ENCODE measurements at regions not wholly inside any gene's neighbourhood (a gene's known extent, or its start where the extent isn't known, plus 50 kb on each side); places are given as distances from the start of the nearest gene placed in this dataset.
"Not testable (repeated sequence)": the region's sequence is repeated elsewhere in the genome, so short reads cannot be mapped to it uniquely, and the experiment has no call there.

DNA sequence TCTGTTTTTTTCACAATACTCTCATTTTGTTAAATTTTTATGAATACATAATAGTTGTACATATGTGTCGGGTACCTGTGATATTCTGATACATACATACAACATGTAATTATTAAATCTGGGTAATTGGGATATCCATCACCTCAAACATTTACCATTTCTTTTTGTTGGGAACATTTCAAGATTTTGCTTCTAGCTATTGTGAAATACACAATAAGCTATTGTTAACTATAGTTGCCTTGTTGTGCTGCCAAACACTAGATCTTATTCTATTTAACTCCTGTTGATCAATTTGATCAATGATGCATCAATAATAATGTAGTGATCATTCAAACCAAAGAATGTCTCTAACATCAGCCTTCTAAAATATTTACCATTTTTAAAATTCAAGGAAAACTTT, 234.6 kb upstream of the NR5A2 start:
- DNase-seq (ENCODE audit: low spot score): no peak

DNA sequence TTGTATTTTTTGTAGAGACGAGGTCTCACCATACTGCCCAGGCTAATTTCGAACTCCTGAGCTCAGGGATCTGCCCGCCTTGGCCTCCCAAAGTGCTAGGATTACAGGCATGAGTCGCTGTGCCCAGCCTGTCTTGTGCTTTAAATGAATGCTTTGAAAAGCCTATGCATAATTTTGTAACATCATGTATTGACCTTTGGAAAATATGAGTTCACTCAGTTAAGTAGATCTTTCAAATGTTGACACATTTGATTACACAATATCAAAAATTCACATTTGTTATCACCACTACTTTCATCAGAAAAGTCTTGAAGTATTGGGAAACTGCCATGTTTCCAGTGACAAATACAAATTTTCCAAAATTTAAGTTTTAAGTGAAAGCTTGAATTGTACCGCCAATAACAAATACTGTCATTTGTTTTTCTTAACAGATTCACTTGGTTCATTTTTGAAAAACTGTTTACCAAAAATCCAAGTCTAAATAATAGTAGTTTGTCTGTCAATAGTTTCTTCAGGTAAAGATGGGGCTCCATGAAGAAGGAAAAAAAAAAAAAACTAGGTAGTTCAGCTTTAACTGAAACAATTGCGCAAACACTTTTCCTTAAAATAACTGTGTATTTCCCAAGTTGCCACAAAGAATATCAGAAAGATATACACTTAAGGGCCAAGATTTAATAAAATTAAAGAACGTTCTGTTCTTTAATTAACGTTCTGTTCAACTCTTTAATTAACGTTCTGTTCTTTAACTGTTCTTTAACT, 233.2 kb upstream of the NR5A2 start:
- DNase-seq (ENCODE audit: low spot score): no peak

DNA sequence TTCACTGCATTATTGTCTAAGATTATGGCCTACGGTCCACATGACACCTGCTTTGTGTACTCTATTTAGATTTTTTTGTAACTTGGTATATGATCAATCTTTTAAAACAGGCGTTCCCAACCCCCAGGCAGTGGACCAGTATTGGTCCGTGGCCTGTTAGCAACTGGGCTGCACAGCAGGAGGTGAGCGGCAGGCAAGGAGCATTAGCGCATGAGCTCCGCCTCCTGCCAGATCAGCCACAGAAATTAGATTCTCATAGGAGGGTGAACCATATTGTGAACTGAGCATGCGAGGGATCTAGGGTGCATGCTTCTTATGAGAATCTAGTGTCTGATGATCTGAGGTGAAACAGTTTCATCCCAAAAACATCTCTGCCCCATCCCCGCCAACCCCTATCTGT, 228.4 kb upstream of the NR5A2 start:
- no peak for DNase-seq (ENCODE audit: low spot score)

DNA sequence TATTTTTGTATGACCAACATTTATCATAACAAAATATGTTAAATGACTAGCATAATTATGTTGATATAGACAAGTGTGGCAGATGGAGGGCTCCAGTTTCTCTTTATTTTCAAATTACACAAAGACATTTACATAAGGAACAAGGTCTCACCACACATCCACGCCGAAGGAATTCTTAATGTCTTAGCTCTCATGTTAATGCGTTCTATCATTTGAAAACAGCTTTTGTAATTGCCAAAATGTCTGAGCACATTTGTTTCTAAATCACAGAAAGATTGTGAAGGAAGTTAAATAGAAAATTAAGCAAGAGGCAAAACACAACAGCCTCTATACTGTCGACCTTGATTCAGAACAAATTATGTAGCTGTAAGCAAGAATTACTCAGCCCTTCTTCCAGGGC, 223.0 kb upstream of the NR5A2 start:
- no peak for DNase-seq (ENCODE audit: low spot score)

DNA sequence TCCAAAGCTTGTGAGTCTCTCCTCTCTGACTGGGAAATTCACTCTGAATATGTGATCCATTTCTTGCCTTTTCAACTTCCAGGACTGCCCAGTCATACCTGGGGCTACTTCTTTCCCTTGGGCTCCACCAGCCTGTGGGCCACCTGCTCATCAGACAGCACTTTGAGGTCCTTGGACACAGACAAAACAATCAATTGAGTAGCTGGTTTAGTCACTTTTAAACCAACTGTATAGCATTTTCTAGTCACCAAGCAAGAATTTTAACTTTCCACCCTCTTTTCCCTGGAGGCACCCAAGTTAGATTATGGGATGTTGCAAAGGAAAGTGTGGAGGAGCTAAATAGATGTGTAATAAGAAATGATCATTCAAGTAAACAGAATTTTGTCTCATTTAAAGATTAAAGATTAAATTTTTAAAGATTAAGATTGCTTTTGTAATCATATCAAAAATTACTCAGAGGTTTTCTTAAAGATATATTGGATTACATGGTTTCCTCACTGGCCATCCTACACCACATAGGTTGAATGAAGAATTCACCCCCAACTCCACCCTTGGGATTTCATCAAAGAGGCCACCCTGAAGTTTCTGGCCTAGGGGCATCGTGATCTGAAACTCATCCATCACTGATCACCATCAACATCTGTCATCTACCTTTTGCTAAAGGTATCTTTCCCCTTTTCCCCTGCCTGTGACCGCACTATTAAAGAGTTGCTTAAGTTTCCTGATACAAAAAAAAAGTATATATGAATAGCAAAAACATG, 219.2 kb upstream of the NR5A2 start:
- no peak for DNase-seq (ENCODE audit: low spot score)

DNA sequence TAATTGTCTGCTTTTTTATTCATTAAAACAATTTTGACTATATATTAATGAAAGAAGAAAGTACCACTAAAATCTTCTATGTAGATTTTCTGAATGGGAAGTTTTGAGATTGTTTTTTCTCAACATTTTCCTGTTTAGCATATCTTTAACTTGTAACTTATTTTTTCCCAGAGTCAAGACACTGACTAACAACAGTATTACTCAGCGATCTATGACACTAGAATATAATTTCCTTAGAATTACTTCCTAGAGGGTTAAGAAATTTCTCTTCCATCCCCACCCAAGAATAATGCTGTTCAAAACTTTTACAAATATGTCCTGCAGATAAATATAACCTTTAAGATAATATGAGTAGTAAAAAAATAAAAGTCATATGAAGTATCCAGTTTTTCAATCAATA, 218.2 kb upstream of the NR5A2 start:
- DNase-seq (ENCODE audit: low spot score): no peak

DNA sequence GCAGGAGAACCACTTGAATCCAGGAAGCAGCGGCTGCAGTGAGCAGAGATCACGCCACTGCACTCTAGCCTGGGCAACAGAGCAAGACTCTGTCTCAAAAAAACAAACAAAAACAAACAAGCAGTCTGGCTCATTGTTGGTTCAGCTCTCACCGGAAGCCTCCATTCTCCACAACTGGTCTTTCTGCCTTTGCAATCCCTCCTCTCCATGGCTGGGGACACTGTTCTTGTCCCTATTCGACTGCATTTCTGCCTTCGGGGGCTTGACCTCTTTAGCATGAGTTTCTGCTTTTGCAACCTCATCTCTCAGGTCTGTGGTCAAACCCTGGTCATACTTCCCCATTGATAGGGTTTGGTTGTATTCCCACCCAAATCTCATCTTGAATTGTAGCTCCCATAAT, 216.3 kb upstream of the NR5A2 start:
- DNase-seq (ENCODE audit: low spot score): no peak

DNA sequence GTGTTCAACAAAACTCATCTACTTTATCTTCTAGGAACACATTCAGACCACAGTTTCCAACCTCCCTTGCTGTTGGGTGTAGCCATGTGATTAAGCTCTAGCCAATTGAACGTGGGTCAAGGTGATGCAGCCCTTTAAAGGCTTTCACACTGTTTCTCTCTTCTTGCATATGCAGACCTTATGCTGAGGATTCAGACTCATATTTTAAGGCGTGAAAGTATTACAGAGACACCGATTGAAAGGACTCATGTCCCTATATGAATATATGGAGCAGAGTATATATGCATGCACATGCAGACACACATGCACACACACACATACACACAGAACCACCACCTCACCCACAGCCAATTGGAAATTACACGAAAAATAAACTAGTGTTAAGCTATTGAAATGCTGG, 214.3 kb upstream of the NR5A2 start:
- no peak for DNase-seq (ENCODE audit: low spot score)

DNA sequence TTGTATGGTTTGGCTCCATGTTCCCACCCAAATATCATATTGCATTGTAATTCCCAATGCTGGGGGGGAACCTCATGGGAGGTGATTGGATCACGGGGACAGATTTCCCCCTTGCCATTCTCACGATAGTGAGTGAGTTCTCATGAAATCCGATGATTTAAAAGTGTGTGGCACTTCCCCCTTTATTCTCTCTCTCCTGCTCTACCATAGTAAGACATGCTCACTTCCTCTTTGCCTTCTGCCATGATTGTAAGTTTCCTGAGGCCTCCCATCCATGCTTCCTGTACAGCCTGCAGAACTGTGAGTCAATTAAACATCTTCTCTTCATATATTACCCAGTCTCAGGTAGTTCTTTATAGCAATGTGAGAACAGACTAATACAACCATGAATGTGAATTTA, 211.6 kb upstream of the NR5A2 start:
- no peak for DNase-seq (ENCODE audit: low spot score)

DNA sequence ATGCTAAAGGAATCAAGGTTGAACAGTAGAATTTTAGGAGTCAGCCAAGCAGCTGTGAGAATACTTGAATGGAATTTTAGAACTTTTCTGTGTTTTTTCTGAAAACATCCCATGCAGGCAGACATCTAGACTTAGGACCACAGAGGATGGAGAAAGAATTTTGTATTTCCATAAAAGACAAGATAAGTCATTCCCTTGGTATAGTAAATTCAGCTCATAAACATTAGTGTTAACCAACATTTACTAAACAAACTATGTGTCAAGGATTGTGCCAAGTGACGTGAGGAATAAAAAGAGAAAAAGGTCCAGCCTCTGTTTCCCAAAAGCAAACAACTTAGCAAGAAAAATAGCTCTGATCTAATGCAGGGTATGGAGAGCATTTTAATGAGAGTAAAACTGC, 210.2 kb upstream of the NR5A2 start:
- DNase-seq (ENCODE audit: low spot score): no peak

DNA sequence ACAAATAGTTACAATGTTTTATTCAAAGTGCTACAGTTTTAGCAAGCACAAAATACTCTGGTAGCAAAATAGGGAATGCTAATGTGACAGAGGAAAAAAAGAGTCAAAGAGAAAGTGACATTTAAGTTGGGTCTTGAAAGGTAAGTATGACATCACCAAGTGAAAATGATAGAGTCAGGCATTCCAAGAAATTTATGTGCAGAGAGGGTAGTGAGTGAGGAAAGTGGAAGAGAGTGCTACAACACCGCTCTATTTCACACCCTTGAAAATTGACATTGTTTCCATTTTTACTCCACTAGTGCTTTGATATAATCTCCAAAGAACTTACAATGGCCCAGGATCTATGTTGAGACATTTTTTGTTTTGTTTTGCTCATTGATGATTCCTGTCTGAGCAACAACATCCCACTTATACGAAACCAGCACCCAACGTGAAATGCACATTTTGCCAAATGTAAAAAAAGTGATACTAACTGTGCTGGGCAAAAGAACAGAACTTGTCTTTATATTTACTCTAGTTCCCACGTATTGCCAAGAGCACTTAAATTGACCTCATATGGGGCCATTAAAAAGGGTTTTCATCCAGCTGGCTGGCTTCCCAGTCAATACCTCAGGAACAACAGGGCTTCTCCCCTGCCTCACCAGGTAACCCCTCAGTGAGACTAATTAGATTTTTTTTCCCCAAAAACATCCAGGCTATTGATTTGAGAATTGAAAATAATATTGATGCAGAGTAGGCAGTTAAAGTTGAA, 206.3 kb upstream of the NR5A2 start:
- no peak for DNase-seq (ENCODE audit: low spot score)

DNA sequence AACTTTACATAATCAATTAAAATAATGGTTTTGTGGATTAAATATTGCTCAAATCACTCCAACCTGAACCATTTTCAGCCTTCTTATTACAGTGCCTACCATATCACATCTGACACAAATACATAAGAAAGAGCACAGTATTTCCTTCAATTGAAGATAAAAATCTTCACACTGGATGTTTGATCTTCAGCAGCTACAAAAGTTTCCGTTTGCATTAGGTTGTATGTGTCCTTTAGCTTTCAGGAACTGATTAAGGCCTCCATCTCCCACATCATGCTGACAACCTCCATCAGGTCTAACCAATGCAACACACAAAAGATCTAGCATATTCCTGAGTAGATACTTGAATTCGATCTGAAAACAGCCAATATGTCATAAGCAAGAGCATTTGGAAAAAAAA, 195.1 kb upstream of the NR5A2 start:
- no peak for DNase-seq (ENCODE audit: low spot score)

DNA sequence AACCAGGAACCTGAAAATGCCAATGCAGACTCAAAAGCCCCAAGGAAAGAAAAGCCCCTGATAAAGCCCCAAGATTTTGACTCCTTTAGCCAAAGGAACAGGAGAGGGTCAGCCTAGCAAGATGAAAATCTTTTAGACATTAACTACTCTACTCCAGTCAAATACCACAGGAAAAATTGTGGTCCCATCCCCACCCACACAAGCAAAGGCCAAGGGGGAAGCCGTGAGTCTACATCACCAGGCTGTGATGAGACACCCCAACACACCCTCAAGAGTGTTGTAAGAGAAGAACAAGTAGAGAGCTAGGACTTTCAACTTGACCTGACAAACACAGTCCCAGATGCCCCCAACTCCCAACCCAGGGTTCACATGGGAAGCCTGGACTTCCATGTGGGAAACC, 192.8 kb upstream of the NR5A2 start:
- DNase-seq (ENCODE audit: low spot score): no peak

DNA sequence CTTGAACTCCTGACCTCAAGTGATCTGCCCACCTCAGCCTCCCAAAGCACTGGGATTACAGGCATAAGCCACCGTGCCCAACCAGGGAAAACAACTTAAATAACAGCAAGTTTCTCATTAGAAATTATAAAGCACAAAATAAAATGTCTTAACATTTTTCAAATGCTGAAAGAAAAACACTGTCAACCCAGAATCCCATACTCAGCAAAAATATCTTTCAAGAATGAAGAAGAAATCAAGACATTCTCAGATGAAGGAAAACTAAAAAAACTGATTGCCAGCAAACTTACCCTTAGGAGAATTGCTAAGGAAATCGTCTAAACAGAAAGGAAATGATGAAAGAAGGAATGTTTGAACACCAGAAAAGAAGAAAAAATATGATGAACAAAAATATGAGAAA, 191.1 kb upstream of the NR5A2 start:
- no peak for DNase-seq (ENCODE audit: low spot score)

DNA sequence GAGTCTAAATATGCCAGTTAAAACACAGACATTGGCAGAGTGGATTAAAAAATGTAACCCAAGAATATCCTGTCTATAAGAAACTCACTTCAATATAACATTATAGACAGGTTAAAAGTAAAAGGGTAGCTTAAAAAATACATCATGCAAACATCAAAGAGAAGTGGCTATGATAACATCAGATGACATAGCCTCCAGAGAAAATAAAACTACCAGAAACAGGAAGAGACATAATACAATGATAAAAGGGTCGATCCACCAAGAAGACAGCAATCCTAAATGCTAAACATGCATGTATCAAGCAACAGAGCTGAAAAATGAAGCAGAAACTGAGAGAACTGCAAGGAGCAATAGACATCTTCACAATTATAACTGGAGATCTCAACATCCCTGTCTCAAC, 190.2 kb upstream of the NR5A2 start:
- DNase-seq (ENCODE audit: low spot score): no peak

DNA sequence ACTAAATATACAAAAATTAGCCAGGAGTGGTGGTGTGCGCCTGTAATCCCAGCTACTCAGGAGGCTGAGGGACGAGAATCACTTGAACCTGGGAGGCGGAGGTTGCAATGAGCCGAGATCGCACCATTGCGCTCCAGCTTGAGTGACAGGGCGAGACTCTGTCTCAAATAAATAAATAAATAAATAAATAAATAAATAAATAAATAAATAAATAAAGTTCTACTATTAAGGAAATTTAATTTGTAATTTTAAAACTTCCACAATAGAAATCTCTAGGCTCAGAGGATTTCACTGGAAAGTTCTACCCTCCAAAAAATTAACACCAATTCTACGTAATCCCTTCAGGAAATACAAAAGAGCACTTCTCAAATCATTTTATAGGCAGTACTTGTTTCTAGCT, 187.9 kb upstream of the NR5A2 start:
- DNase-seq (ENCODE audit: low spot score): not testable (repeated sequence)

DNA sequence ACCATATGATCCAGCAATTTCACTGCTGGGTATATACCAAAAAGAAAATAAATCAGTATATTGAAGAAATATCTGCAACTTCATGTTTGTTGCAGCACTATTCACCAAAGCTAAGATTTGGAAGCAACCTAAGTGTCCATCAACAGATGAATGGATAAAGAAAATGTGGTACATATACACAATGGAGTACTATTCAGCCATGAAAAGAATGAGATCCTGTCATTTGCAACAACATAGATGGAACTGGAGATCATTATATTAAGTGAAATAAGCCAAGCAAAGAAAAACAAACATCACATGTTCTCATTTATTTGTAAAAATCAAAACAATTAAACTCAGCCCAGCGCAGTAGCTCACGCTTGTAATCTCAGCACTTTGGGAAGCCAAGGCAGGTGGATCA, 184.4 kb upstream of the NR5A2 start:
- DNase-seq (ENCODE audit: low spot score): not testable (repeated sequence)

DNA sequence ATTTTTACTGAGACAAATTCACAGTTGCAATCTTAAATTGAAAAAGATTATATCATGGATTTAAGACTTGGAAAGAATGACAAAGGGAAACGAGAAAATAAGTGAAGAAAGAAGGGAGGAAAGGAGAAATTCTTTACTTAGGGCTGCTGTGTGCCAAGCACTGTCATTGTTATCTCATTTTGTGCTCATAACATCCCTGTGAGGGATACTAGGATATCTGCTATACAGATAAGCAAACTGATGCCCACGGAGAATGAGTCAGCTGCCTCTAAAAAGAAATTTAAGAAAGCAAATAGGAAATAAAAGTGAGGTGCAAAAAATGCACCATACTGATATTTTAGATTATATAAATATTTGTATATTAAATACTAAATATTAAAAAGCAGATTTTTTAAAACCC, 183.6 kb upstream of the NR5A2 start:
- DNase-seq (ENCODE audit: low spot score): no peak

DNA sequence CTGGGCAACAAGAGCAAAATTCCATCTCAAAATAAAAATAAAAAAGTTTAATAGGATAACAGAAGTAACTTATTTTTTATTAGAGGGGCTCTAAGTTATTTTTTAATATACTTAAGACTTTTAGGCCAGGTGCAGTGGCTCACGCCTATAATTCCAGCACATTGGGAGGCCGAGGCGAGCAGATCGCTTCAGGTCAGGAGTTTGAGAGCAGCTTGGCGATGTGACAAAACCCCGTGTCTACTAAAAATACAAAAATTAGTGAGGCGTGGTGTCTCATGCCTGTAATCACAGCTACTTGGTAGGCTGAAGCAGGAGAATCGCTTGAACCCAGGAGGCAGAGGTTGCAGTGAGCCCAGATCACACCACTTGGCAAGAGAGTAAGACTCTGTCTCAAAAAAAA, 180.5 kb upstream of the NR5A2 start:
- DNase-seq (ENCODE audit: low spot score): no peak

DNA sequence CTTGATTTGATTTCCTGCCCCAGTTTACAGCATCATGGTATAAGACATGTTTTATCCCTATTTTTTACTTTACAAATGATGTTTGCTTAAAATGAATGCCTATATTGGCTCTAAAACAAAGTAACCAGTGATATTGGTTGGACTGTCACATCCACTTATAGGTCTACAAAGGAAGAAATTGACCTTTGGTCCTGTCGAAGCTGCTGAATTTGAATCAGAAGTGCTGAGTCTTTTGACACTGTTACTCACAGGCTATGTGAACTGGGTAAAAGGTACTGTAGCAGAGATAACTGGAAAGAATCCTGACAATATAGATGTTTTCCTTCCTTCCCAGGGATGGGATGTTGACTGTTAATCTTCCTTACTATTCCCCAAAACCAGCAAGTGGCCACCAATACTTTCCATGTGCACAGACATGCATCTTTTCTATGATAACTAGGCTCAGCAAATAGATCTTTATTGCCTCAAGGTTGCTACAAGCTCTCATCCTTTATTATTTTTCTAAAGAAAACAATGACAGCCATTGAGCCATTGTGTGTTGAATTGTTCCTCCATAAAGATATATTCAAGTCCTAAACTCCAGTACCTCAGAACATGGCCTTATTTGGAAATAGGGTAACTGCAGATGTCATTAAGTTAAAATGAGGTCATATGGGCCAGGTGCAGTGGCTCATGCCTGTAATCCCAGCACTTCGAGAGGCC, 175.9 kb upstream of the NR5A2 start:
- DNase-seq (ENCODE audit: low spot score): no peak

DNA sequence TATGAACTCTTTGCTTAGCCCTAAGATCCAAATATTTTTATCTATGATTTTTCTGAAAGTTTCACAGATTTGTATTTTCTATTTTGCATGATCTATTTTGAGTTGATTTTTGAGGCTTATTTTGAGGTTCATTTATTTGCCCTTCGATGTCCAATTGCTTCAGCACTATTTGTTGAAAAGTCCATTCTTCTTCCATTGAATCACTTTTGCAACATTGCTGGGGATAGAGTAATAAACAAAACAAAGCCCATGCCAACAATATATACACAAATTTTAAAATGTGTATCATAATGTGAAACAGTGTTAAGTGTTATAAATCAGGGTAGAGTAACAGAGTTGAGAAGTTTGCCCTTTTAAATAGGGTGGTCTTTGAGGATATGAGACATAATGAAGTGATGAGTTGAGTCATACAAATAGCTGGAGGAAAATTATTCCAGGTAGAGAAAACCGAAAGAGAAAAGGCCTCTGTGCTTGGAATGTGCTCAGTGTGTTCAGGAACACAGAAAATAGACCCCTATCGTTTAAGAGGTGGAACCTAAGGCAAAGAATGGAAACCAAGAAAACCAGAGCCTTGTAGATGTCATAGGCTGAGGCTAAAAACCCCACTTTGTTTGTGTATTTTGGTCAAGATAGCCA, 172.7 kb upstream of the NR5A2 start:
- DNase-seq (ENCODE audit: low spot score): no peak

DNA sequence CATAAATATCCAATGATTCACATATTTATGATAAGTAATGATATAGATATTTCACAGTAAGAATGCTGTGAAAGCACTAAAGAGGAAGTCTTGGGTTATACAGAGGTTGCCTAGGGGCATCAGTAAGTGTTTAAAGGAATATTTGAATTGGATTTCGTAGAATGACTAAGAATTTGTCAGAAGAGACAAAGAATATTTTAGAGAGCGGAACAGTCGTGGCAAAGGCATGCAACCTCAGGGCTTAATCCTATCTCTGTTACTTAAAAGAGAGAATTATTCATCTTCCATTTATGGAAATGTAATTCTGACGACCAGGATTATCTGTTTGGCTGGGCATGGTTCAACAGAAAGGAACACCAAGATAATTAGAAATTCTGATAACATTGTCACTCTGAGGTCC, 171.9 kb upstream of the NR5A2 start:
- no peak for DNase-seq (ENCODE audit: low spot score)

All from kidney capillary endothelial cell (primary cell).